HEK293T (cell line): ENCODE measurements at regions not wholly inside any gene's neighbourhood (a gene's known extent, or its start where the extent isn't known, plus 50 kb on each side); places are given as distances from the start of the nearest gene placed in this dataset.

Source experiments
- BHLHE40 ChIP-seq: fragments of 450-650 bp; IDR thresholded peaks from 2 replicates; pipeline ENCODE4 v1.6.1; 2016; ENCODE audit warnings: mild to moderate bottlenecking, moderate library complexity, borderline replicate concordance
- FOXK2 ChIP-seq: fragments of 450-650 bp; IDR thresholded peaks from 2 replicates; pipeline ENCODE4 v1.6.1; 2016; ENCODE audit warnings: mild to moderate bottlenecking
- FOXM1 ChIP-seq: fragments of 450-650 bp; IDR thresholded peaks from 2 replicates; pipeline ENCODE4 v1.6.1; 2017; ENCODE audit warnings: mild to moderate bottlenecking, borderline replicate concordance
- L3MBTL2 ChIP-seq: fragments of 450-650 bp; conservative IDR thresholded peaks from 2 replicates; pipeline ENCODE4 v1.6.1; 2016; ENCODE audit warnings: mild to moderate bottlenecking
- SP1 ChIP-seq: fragments of 450-650 bp; IDR thresholded peaks from 2 replicates; pipeline ENCODE4 v1.6.1; 2017
- TARDBP ChIP-seq: fragments of 450-650 bp; IDR thresholded peaks from 2 replicates; pipeline ENCODE4 v1.6.1; 2016
- TF ChIP-seq, protein P1 (sequence below): fragments of 450-650 bp; IDR thresholded peaks from 2 replicates; pipeline ENCODE4 v1.6.1; 2016

DNA sequence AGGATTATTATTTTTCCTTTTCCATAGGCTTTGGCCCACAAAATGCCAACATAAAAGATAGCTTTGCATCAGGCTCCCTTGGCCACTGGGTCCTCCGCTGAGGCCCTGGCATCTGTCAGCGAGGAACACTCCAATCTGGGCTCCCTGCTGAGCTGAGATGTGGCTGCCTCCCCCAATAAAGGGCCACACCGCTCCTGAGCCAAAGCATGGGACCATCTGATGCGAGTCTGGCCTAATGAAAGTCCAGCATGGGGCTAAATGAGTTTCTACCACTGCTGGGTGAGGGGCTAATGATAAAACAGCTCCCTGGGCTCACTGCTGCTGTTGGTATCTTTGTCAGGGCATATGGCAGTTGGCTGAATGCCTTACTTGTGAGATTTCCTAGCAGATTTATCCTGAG lies 817.5 kb upstream of the SLC35B3 start:
- TF ChIP-seq SP1 (no peak), FOXM1 (no peak), BHLHE40 (no peak), TARDBP (no peak), FOXK2 (no peak), L3MBTL2 (no peak)
- TF ChIP-seq, protein P1, sequence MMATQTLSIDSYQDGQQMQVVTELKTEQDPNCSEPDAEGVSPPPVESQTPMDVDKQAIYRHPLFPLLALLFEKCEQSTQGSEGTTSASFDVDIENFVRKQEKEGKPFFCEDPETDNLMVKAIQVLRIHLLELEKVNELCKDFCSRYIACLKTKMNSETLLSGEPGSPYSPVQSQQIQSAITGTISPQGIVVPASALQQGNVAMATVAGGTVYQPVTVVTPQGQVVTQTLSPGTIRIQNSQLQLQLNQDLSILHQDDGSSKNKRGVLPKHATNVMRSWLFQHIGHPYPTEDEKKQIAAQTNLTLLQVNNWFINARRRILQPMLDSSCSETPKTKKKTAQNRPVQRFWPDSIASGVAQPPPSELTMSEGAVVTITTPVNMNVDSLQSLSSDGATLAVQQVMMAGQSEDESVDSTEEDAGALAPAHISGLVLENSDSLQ: no peak
